ENCODE measurements at regions not wholly inside any gene's neighbourhood (a gene's known extent, or its start where the extent isn't known, plus 50 kb on each side); places are given as distances from the start of the nearest gene placed in this dataset.

GRCh38 chr1:4449972-4450371, 204.4 kb upstream of the AJAP1 start:
- ATAC-seq (no peak), DNase-seq (ENCODE audit: low spot score in 2 of 2) (no peak)
- Mint-ChIP-seq H3K27ac (no peak overlapping the region), H3K36me3 (no peaks in the 10 kb centered on the region), H3K9me3 (peaks cover 0 to 4% of the 10 kb centered on the region in 2 donors)

- ATAC-seq (no peak), DNase-seq (ENCODE audit: low spot score in 2 of 2) (no peak)
- Mint-ChIP-seq H3K27ac (no peak overlapping the region), H3K36me3 (peaks cover 0 to 6% of the 10 kb centered on the region in 2 donors), H3K9me3 (peaks cover 4 to 5% of the 10 kb centered on the region in 2 donors)
Observed at GRCh38 chr1:4452701-4453100, 201.7 kb upstream of the AJAP1 start.

- H3K36me3 Mint-ChIP-seq: peaks cover 0 to 6% of the 10 kb centered on the region in 2 donors
- ATAC-seq (no peak), DNase-seq (ENCODE audit: low spot score in 2 of 2) (no peak)
- H3K9me3 Mint-ChIP-seq: peaks cover 0 to 5% of the 10 kb centered on the region in 2 donors
- H3K27ac Mint-ChIP-seq: peak overlapping the region in 1 of 2 donors; percentile 90
Observed at GRCh38 chr1:4460052-4460451, 194.4 kb upstream of the AJAP1 start.

GRCh38 chr1:4460651-4461050, 193.8 kb upstream of the AJAP1 start:
- DNase-seq (ENCODE audit: low spot score in 2 of 2): no peak
- peaks cover 0 to 5% of the 10 kb centered on the region in 2 donors for H3K9me3 Mint-ChIP-seq

GRCh38 chr1:4461726-4462290, 192.6 kb upstream of the AJAP1 start:
- H3K36me3 Mint-ChIP-seq: peaks cover 0 to under 1% of the 10 kb centered on the region in 2 donors
- DNase-seq (ENCODE audit: low spot score in 2 of 2) (no peak), ATAC-seq (no peak)
- no peaks in the 10 kb centered on the region for H3K9me3 Mint-ChIP-seq
- H3K27ac Mint-ChIP-seq: peak overlapping the region in 1 of 2 donors; percentile 19

More at GRCh38 chr1:4460651-4461050, 193.8 kb upstream of the AJAP1 start:
- Mint-ChIP-seq H3K36me3 (peaks cover 0 to 6% of the 10 kb centered on the region in 2 donors), H3K27ac (no peak overlapping the region)
- no peak for ATAC-seq

GRCh38 chr1:4462831-4463484, 191.5 kb upstream of the AJAP1 start:
- peak in 1 of 2 donors; percentile 2 for DNase-seq (ENCODE audit: low spot score in 2 of 2)
- Mint-ChIP-seq H3K9me3 (no peaks in the 10 kb centered on the region), H3K27ac (peak overlapping the region in 1 of 2 donors; percentile 12), H3K36me3 (no peaks in the 10 kb centered on the region)
- ATAC-seq: no peak

- H3K36me3 Mint-ChIP-seq: no peaks in the 10 kb centered on the region
- no peak overlapping the region for H3K27ac Mint-ChIP-seq
- H3K9me3 Mint-ChIP-seq: no peaks in the 10 kb centered on the region
- ATAC-seq (no peak), DNase-seq (ENCODE audit: low spot score in 2 of 2) (peak in 1 of 2 donors; percentile 39)
Observed at GRCh38 chr1:4463631-4464030, 190.8 kb upstream of the AJAP1 start.

GRCh38 chr1:4464478-4464877, 189.9 kb upstream of the AJAP1 start:
- H3K9me3 Mint-ChIP-seq: no peaks in the 10 kb centered on the region
- DNase-seq (ENCODE audit: low spot score in 2 of 2): no peak
- no peak overlapping the region for H3K27ac Mint-ChIP-seq
- ATAC-seq: no peak
- no peaks in the 10 kb centered on the region for H3K36me3 Mint-ChIP-seq

GRCh38 chr1:4467241-4467640, 187.2 kb upstream of the AJAP1 start:
- Mint-ChIP-seq H3K9me3 (no peaks in the 10 kb centered on the region), H3K27ac (no peak overlapping the region), H3K36me3 (no peaks in the 10 kb centered on the region)
- DNase-seq (ENCODE audit: low spot score in 2 of 2): no peak
- ATAC-seq: no peak

GRCh38 chr1:4468386-4468785, 186.0 kb upstream of the AJAP1 start:
- ATAC-seq (no peak), DNase-seq (ENCODE audit: low spot score in 2 of 2) (no peak)
- Mint-ChIP-seq H3K36me3 (no peaks in the 10 kb centered on the region), H3K27ac (no peak overlapping the region), H3K9me3 (no peaks in the 10 kb centered on the region)

GRCh38 chr1:4468804-4469514, 185.4 kb upstream of the AJAP1 start:
- ATAC-seq: no peak
- Mint-ChIP-seq H3K36me3 (no peaks in the 10 kb centered on the region), H3K27ac (no peak overlapping the region), H3K9me3 (no peaks in the 10 kb centered on the region)
- DNase-seq (ENCODE audit: low spot score in 2 of 2): no peak

GRCh38 chr1:4476394-4476793, 178.0 kb upstream of the AJAP1 start:
- peaks cover 0 to 10% of the 10 kb centered on the region in 2 donors for H3K36me3 Mint-ChIP-seq
- no peak overlapping the region for H3K27ac Mint-ChIP-seq
- DNase-seq (ENCODE audit: low spot score in 2 of 2) (no peak), ATAC-seq (no peak)
- peaks cover 5 to 16% of the 10 kb centered on the region in 2 donors for H3K9me3 Mint-ChIP-seq

GRCh38 chr1:4481451-4481850, 173.0 kb upstream of the AJAP1 start:
- ATAC-seq (no peak), DNase-seq (ENCODE audit: low spot score in 2 of 2) (no peak)
- peaks cover 5 to 8% of the 10 kb centered on the region in 2 donors for H3K9me3 Mint-ChIP-seq
- peaks cover 0 to 10% of the 10 kb centered on the region in 2 donors for H3K36me3 Mint-ChIP-seq
- H3K27ac Mint-ChIP-seq: no peak overlapping the region

GRCh38 chr1:4482526-4482925, 171.9 kb upstream of the AJAP1 start:
- ATAC-seq: no peak
- Mint-ChIP-seq H3K9me3 (peaks cover under 1 to 2% of the 10 kb centered on the region in 2 donors), H3K27ac (no peak overlapping the region), H3K36me3 (peaks cover 0 to 4% of the 10 kb centered on the region in 2 donors)
- DNase-seq (ENCODE audit: low spot score in 2 of 2): no peak

GRCh38 chr1:4483021-4483625, 171.3 kb upstream of the AJAP1 start:
- H3K36me3 Mint-ChIP-seq: no peaks in the 10 kb centered on the region
- no peak overlapping the region for H3K27ac Mint-ChIP-seq
- ATAC-seq (no peak), DNase-seq (ENCODE audit: low spot score in 2 of 2) (no peak)
- H3K9me3 Mint-ChIP-seq: no peaks in the 10 kb centered on the region

GRCh38 chr1:4485398-4485797, 169.0 kb upstream of the AJAP1 start:
- Mint-ChIP-seq H3K27ac (no peak overlapping the region), H3K36me3 (no peaks in the 10 kb centered on the region), H3K9me3 (no peaks in the 10 kb centered on the region)
- DNase-seq (ENCODE audit: low spot score in 2 of 2): no peak
- ATAC-seq: no peak

GRCh38 chr1:4485878-4486277, 168.5 kb upstream of the AJAP1 start:
- no peak for ATAC-seq
- no peaks in the 10 kb centered on the region for H3K36me3 Mint-ChIP-seq
- H3K9me3 Mint-ChIP-seq: peaks cover 0 to under 1% of the 10 kb centered on the region in 2 donors
- no peak for DNase-seq (ENCODE audit: low spot score in 2 of 2)
- no peak overlapping the region for H3K27ac Mint-ChIP-seq
